ENCODE measurements at regions not wholly inside any gene's neighbourhood (a gene's known extent, or its start where the extent isn't known, plus 50 kb on each side); places are given as distances from the start of the nearest gene placed in this dataset.

DNA sequence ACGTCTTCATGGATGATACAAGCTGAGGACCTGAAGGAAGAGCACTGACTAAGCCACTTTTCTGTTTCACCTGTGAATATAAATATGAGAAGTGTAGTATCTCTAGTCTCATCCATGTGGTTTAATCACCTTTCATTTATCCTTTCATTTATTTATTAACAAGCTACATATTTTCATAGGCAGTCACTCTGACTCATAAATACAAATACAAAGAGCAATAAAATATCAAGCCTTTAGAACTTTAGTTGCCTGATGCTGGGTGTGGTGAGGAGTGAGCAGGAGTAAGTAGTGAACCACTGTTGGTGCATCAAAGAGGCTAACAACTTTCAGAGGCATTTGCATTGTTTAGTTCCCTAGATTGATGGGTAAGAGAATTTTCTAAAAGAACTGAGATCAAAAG is 269.0 kb upstream of the C1orf87 start:
- TF ChIP-seq, protein P1, sequence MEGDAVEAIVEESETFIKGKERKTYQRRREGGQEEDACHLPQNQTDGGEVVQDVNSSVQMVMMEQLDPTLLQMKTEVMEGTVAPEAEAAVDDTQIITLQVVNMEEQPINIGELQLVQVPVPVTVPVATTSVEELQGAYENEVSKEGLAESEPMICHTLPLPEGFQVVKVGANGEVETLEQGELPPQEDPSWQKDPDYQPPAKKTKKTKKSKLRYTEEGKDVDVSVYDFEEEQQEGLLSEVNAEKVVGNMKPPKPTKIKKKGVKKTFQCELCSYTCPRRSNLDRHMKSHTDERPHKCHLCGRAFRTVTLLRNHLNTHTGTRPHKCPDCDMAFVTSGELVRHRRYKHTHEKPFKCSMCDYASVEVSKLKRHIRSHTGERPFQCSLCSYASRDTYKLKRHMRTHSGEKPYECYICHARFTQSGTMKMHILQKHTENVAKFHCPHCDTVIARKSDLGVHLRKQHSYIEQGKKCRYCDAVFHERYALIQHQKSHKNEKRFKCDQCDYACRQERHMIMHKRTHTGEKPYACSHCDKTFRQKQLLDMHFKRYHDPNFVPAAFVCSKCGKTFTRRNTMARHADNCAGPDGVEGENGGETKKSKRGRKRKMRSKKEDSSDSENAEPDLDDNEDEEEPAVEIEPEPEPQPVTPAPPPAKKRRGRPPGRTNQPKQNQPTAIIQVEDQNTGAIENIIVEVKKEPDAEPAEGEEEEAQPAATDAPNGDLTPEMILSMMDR (IDR thresholded peaks at IDR 0.05), result no peak
- TF ChIP-seq EP300 (IDR thresholded peaks at IDR 0.05) (no peak), POLR2A (IDR thresholded peaks at IDR 0.05) (no peak)
